ENCODE measurements at regions not wholly inside any gene's neighbourhood (a gene's known extent, or its start where the extent isn't known, plus 50 kb on each side); places are given as distances from the start of the nearest gene placed in this dataset.

DNA sequence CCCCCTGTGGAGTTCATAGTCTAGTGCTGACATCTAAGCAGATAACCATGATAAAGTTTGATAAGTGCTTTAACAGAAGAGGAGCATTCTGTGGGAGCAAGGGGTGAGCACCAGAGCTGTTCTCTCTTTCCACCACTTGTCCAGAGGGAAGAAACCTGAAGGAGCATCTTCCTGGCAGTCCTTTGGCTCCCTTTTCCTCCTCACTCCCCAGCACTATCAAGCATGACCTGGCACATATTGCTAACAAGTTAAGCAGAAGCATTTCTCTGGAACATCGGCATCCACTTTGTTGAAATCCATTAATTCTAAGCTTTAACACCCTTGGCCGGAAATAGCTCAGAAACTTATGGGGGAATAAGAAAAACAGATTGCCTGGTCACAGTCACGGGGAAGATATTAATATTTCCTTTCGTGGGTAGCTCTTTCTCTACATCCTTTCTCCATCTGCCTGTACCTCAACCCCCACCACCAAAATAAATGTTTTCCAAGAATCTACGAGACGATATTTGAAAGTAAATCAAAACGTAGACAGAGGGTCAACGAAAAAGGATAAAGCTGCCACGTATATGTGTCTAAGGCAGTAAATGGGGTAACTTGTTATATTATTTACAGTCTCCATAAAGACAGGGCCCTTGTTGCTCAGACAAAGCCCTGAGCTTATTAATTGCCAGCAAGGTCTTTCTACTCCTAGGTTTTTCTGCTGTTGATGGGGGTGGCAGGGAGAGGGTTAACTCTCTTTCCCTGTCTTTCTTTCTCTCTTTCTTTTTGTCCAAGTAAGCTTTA is 351.4 kb downstream of the NUF2 start:
- TF ChIP-seq GATA2 (IDR thresholded peaks at IDR 0.05; ENCODE audit: low read depth, low read length), result no peak
- TF ChIP-seq GATA3 (IDR thresholded peaks at IDR 0.05; ENCODE audit: low read depth, low read length), result no peak
